COLO668 (cell line): ENCODE measurements at regions not wholly inside any gene's neighbourhood (a gene's known extent, or its start where the extent isn't known, plus 50 kb on each side); places are given as distances from the start of the nearest gene placed in this dataset.

ENCODE experiments used
- DNase-seq: peaks from one replicate; lab custom pipeline; 2025; ENCODE audit not compliant: unreplicated experiment; lab: John Stamatoyannopoulos, UW

GRCh38 chr16:26189536-26189935 lies 497.8 kb downstream of the HS3ST4 start:
- DNase-seq: no peak

GRCh38 chr16:26194526-26194925 lies 502.8 kb downstream of the HS3ST4 start:
- DNase-seq: no peak

- peak; percentile 8 for DNase-seq
These were observed 503.5 kb downstream of the HS3ST4 start for GRCh38 chr16:26195225-26195624.

GRCh38 chr16:26196310-26196709 lies 504.6 kb downstream of the HS3ST4 start:
- DNase-seq: no peak

GRCh38 chr16:26196802-26197201 lies 505.0 kb downstream of the HS3ST4 start:
- DNase-seq: no peak

GRCh38 chr16:26197707-26198106 lies 505.9 kb downstream of the HS3ST4 start:
- DNase-seq: no peak

- no peak for DNase-seq
These were observed 506.5 kb downstream of the HS3ST4 start for GRCh38 chr16:26198221-26198620.

- no peak for DNase-seq
These were observed 512.4 kb downstream of the HS3ST4 start for GRCh38 chr16:26204138-26204537.

- no peak for DNase-seq
These were observed 519.8 kb downstream of the HS3ST4 start for GRCh38 chr16:26211542-26211941.

GRCh38 chr16:26212599-26212998 lies 520.8 kb downstream of the HS3ST4 start:
- no peak for DNase-seq

- DNase-seq: no peak
These were observed 522.9 kb downstream of the HS3ST4 start for GRCh38 chr16:26214581-26215174.

- DNase-seq: no peak
These were observed 529.1 kb downstream of the HS3ST4 start for GRCh38 chr16:26220894-26221293.

- no peak for DNase-seq
These were observed 539.9 kb downstream of the HS3ST4 start for GRCh38 chr16:26231647-26232046.

- DNase-seq: no peak
These were observed 549.0 kb downstream of the HS3ST4 start for GRCh38 chr16:26240807-26241206.

GRCh38 chr16:26247063-26247462 lies 555.3 kb downstream of the HS3ST4 start:
- no peak for DNase-seq

- no peak for DNase-seq
These were observed 560.8 kb downstream of the HS3ST4 start for GRCh38 chr16:26252598-26252997.

GRCh38 chr16:26261621-26262020 lies 569.9 kb downstream of the HS3ST4 start:
- DNase-seq: no peak

- peak; percentile 39 for DNase-seq
These were observed 571.6 kb downstream of the HS3ST4 start for GRCh38 chr16:26263406-26263805.

GRCh38 chr16:26267641-26268040 lies 575.9 kb downstream of the HS3ST4 start:
- no peak for DNase-seq

GRCh38 chr16:26269673-26270072 lies 577.9 kb downstream of the HS3ST4 start:
- DNase-seq: no peak

GRCh38 chr16:26273607-26274006 lies 581.8 kb downstream of the HS3ST4 start:
- DNase-seq: no peak

- no peak for DNase-seq
These were observed 583.3 kb downstream of the HS3ST4 start for GRCh38 chr16:26275021-26275590.

GRCh38 chr16:26276289-26276688 lies 584.5 kb downstream of the HS3ST4 start:
- DNase-seq: no peak
